Transverse colon (tissue), 4 donors: ENCODE measurements at regions not wholly inside any gene's neighbourhood (a gene's known extent, or its start where the extent isn't known, plus 50 kb on each side); places are given as distances from the start of the nearest gene placed in this dataset.

Experiments
- EP300 ChIP-seq: sonication (generic); formaldehyde crosslinking; IDR thresholded peaks from one replicate; pipeline ENCODE4 v1.6.1; 2017; ENCODE audit warnings: antibody characterized with exemption, low read depth
- POLR2A ChIP-seq: fragments of 450-650 bp; IDR thresholded peaks from one replicate; pipeline ENCODE4 v1.6.1; 2016; ENCODE audit warnings: antibody characterized with exemption, mild to moderate bottlenecking, moderate library complexity
- POLR2AphosphoS5 ChIP-seq, 3 donors: sonication (generic); formaldehyde crosslinking; IDR thresholded peaks; one replicate each; pipeline ENCODE4 v1.6.1; 2016; ENCODE audit warnings: antibody characterized with exemption in 3 of 3
- TF ChIP-seq, protein P1 (sequence below), 5 experiments: fragments of 200-600 bp in 3 of 5; fragments of 450-650 bp in 2 of 5; sonication (generic) in 3 of 5; IDR thresholded peaks; 1 replicate in 2 of 5; 2 replicates in 3 of 5; pipeline ENCODE4 v1.5.1; 2016 to 2017; ENCODE audit warnings: antibody characterized with exemption in 5 of 5, inconsistent platforms in 3 of 5, mild to moderate bottlenecking in 2 of 5, moderate library complexity in 1 of 5

- TF ChIP-seq POLR2A (no peak), EP300 (no peak), POLR2AphosphoS5 (IDR thresholded peaks at IDR 0.05) (no peak)
- TF ChIP-seq, protein P1, sequence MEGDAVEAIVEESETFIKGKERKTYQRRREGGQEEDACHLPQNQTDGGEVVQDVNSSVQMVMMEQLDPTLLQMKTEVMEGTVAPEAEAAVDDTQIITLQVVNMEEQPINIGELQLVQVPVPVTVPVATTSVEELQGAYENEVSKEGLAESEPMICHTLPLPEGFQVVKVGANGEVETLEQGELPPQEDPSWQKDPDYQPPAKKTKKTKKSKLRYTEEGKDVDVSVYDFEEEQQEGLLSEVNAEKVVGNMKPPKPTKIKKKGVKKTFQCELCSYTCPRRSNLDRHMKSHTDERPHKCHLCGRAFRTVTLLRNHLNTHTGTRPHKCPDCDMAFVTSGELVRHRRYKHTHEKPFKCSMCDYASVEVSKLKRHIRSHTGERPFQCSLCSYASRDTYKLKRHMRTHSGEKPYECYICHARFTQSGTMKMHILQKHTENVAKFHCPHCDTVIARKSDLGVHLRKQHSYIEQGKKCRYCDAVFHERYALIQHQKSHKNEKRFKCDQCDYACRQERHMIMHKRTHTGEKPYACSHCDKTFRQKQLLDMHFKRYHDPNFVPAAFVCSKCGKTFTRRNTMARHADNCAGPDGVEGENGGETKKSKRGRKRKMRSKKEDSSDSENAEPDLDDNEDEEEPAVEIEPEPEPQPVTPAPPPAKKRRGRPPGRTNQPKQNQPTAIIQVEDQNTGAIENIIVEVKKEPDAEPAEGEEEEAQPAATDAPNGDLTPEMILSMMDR (IDR thresholded peaks at IDR 0.05) = no peak
These were observed 67.8 kb upstream of the NAP1L1 start for GRCh38 chr12:76152181-76152807.
